GM21529 (cell line): ENCODE measurements at regions not wholly inside any gene's neighbourhood (a gene's known extent, or its start where the extent isn't known, plus 50 kb on each side); places are given as distances from the start of the nearest gene placed in this dataset.

Experiments
- ATAC-seq: cut with Tn5 transposase; IDR thresholded peaks from one replicate; pipeline ENCODE4 v1.9.1; 2021; ENCODE audit not compliant: unreplicated experiment

DNA sequence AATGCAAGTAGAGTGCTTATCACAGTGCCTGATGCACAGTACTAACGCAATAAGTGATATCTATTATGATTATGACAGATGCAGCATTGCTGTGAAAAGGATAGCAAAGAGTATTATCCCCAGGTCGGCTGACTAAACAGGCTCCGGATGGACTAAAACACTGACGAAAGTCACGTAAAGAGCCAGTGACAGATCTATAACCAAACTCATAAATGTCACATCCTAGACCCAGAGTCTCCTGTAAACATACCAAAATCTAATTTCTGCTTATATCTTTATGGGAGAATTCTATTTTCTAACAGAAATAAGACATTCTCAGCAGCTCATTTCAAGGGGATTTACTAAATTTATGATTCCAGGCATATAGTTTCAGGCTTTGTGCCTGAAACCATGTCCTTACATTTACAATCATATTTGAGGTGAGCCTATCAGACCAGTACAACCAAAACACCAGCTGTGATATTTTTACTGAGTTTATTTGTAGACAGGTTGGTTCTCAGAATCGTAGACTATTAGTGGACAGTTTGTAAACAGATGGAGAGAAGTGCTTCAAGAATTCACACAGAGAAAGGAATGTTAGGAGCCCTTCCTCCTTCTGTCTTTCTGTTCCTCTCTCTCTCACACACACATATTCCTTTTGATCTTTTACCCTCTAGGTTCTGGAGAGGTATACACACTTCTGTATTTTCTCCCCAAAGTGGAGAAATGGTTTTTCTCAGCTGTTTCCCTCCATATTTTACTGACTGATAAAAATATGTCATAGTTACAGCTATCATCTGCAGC is 52.4 kb upstream of the WDR26 start:
- ATAC-seq = no peak

DNA sequence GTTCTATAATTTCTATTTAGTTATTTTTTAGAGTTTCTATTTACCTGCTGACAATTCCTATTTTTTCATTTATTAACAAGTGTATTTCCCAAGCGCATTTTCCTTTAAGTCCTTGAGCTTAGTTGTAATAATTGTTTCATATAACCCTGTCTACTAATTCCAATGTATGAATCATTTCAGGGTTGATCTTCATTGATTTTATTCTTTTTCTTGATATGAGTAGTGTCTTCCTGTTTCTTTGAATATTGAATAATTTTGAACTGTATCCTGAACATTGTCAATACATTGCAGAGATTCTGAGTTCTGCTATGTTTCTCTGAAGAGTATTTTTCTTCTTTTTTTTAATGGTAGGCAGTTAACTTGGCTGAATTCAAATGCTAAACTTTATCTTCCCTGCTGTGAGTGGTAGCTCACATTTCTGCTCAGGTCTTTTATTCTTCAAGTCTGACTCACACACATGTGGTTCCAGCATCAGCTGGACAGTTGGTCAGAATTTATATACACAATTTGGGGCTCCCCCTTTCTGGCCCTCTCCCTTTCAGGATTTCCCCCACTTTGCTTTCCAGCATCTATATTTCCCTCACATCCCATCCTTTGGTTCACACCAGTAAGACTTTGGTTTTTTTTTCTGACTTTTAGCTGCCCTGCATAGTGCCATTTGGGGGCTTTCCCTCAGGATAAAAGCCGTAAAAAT is 54.4 kb upstream of the WDR26 start:
- ATAC-seq = peak; percentile 53

DNA sequence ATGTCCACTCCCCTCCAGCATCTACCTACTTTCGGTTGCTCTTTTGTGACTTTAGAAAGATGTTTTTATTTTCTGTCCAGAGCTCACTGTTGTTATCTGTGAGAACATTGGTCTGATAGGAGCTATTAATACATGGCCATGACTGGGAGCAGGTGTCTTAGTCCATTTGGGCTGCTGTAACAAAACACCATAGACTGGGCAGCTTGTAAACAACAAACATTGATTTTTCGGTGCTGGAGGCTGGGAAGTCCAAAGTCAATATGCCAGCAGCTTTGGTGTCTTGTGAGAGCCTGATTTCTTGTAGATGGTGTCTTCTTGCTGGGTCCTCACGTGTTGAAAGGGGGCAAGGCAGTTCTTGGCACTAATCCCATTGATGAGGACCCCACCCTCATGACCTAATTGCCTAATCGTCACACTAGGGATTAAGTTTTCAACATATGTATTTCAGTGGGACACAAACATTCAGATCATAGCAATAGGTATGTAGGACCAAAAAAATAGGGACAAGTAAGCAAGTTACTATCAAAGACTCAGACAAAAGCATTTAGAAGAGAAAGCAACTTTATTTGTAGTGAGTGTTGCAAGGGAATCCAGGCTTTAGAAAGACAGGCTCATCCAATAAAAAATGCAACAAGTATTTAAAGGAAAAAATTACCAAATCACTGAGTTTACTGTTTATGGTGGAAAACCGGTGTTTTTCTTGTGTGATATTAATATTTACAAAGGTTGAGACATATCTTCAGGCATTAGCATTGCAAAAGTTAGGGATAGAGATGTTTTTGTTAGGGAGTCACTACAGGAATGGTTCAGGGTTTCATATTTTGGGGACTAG is 55.2 kb upstream of the WDR26 start:
- no peak for ATAC-seq

DNA sequence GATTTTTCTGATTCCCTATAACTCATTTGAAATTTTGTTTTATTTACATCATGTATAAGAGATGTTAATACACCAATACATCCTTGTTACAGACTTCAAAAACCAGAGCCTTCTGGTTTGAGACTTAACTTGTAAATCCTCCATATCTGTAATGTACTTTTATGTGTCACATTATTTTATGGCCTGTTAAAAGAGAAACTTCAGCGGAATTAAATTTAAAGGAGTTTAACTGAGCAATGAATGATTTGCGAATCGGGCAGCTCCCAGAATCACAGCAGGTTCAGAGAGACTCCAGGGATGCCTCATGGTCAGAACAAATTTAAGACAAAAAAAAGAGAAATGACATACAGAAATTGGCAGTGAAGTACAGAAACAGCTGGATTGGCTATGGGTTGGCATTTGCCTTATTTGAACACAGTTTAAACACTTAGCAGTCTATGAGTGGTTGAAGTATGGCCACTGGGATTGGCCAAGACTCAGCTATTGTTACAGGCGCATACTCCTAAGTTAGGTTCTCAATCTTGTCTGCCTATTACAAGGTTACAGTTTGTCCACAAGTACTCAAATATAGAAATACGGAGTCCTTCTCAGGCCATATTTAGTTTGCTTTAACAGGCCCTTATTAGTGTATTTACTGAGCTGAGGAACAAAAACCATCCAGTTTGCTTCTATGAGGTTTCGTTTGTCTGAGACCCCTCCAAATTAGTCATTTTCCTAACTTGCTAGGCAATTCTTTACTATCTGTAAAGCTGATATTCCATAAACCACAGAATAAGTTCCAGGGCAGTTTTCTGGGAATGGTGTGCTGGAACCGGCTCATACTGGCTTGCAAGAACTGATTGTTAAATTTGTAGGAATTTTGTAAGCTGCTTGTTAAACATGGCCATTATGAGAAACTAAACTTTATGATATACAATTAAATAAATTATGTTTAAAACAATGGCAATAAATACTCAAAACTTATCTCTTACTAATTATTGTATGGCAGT is 56.2 kb upstream of the WDR26 start:
- no peak for ATAC-seq

DNA sequence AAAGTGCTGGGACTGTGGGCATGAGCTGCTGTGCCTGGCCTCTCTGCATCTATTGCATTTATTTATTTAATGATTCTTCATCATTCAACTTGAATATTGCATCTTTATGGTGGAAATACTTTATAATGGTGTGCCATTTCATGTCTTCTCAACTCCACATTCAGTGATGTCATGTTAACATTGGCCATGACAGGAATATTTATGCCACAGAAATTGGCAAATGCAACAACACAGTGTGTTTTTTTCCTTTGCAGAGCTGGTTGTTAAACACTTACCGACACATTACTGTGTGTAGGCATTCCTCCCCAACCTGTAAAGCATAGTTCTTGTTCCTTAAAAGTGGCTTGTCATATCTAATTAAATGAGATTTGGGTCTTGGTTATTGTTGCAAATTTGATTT is 57.4 kb upstream of the WDR26 start:
- ATAC-seq = no peak

DNA sequence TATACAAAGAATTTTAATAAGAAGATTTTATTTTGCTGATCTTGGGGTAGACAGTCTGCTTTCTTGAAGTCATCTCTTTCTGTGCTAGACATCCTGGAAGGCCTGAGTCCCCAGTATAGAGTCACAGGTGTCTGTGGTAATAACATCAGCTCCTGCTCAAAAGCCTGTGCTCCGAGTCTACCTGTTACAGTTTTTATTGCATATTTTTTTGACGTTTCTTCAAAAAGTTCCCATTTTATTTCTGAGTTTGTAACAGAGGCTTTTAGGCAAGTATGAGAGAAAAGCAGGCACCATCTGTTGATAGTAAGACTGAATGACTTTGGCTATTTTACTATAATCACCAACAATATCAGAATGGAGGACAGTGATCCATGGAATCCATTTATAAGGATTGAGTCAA is 58.0 kb upstream of the WDR26 start:
- ATAC-seq = no peak

DNA sequence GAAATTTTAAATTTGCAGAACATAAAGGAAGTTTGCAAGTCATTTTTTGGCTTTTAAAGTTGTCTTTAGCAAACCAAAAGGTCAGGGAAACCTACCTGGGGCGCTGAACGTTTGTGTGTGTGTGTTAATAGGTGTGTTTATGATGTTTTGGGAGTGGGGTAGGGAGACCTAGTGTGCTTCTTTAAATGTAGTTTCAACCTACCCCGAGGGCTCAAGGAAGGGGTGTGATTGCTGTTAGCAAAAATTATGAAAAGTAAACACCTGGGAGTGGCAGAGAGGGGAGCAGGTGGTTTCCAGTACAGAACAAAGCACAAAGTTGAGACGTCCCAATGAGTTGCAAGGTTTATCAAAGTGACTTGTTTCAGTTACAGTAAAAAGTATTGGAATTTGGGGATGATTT is 58.7 kb upstream of the WDR26 start:
- no peak for ATAC-seq

DNA sequence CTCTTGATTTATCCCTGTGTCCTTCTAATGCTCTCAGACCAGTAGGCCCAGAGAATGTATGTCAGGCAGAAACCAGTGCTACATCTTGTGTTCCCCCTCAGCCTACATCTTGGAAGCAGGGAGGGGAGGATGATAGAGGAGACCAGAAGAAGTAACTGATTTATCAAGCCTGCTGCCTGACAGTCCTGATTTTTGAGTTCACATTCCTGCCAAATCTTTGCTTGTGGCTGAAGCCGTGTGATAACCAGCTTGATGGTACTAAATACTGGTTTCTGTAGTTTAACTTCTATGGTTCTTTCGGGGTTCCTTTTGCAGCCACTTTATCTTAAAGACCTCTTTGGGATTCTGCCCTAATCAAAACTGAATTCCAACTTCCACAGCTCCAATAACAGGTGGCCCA is 59.7 kb upstream of the WDR26 start:
- no peak for ATAC-seq

DNA sequence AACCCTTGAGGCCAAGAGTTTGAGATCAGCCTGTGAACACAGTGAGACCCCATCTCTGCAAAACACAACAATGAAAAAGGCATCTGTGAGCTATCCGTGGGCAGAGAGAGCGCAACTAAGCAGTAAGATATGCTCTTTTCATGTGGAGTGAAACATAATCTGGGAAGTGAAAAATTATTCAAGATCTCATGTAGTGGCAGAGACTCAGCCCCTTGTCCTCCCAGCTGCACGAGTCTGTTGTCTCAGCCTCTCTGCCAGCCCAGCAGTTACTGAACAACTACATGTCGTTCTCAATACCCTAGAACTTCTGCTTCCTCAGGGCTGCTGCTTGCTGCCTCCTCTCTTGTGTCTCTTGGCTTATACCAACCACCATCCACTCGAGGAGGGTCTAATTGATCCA is 61.3 kb upstream of the WDR26 start:
- ATAC-seq = no peak

DNA sequence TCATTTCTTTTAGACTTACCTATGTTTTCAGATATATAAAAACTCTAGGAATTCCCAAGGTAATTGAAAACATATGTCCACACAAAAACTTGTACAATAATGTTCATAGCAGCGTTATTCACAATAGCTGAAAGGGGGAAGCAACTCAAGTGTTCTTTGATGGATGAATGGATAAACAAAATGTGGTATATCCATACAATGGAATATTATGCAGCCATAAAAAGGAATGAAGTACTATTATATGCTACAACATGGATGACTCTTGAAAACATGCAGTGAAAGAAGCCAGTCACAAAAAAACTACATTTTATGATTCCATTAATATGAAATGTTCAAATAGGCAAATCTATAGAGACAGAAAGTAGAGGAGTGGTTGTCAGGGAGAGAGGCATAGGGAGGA is 62.2 kb upstream of the WDR26 start:
- ATAC-seq = no peak

DNA sequence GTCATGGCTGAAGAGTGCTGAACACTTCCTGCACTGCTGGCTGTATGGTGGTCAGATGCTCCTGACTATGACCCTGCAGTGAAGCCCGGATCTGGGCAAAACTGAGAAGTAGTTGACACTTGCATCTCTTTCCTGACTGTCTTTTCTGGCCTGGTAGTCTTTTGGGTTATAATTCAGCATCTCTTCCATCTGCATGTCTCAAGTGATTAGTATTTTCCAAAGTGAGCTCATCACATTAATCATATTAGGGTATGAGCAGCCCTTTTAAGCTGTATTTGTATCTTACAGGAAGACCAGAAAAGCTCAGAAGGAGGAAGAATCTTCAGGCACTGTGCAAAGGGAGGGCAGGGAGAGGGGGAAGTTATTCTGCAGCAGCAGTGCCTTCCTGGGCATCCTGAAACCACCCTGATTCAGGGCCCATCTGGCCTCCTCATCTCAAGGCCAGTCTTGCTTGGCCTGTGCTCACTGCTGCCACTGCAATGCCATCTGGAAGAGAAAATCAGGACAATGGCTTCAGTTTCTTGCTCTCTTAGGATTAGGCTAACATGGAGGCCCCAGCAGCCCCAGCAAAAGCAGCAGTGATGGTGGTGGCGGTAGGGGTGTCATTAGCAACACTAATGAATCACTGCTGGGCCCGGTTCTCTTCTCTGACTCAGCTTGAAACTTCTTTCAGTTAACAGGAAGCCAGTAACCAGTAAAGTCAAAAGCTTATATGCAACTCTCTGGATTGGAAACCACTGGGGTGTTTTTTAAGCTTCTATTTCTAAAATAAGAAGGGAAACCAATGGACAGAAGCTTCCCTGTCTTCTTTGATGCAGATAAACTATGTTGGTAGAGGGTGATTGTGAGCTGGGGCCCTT is 63.3 kb upstream of the WDR26 start:
- ATAC-seq = peak; percentile 93

DNA sequence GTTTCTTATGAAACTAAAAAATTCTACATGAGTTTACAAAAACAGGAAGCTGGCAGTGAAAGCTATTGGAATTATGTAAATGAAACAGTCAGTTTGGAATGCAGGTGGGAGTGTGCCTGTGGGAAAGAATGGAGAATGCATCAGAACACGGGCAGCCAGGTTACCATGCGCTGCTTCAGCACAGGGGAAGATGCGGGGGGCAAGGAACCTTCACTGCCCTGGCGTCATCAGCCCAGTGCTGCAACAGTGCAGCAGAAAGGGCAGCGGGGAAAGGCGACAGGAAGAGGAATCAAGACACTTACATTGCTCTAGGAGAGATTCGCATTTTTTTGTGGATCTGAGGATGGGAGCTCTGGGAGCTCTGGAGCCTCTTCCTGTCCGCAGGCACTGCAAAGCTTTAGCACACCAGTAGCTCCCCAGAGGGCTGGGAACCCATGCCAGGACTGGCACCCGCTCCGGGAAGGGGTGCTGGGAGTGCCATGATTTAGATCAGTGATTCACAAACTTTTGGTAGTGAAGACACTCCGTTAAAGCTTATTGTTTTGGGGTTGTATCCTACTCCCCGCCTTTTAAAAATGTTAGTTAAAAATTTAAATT is 64.1 kb upstream of the WDR26 start:
- ATAC-seq = no peak

DNA sequence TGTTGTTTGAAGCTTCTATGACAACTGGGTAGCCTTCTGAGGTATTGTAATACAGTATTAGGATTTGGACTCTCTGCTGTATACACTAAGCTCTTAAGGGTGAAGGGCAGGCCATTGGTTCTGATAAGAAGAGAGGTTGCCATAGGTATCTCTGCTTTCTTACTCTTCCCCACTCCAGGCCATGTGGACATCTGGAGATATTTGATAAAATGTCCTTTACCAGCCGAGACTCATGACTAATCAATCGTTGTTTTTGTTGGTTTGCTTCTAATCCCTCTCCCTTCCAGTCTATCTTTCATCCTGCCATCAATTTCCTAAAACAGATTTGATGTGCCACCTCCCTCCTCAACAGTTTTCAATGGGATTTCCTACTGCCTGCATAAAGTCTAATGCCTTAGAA is 64.6 kb upstream of the WDR26 start:
- ATAC-seq = no peak

DNA sequence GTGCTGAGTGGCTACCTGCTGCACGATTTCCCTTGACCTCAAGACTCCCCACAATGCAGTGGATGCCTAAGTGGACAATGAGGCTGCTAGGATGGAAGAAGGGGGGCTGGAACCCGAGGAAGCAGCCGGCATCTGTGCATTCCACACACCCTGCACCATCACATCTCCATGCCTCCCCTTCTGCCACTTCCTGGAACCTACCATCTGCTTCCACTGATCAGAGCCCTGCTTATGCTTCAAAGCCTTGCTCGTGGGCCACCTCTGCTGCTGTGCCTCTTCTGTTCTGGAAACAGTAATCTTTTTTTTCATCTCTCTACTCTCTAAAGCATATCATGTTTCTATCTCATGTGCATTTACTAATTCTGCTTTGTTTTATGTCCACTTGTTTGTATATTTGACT is 66.2 kb upstream of the WDR26 start:
- ATAC-seq = no peak

DNA sequence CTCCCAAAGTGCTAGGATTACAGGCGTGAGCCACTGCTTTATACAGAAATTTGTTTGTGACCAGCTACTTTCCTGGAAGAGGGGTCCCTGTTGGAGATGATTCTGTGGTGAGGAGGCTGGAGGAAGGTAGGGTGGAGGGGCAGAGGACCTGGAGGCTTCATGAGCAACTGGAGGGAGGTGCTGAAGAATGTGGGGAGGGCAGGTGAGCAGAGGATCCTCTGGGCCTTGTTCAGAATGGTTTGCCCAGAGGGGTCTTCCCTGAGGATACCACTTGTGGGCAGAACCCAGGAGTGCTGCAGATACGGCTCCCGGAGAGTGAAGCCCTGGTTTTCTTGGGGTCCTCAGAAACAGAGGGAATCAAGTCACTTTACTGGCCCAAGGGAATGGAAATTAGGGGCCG is 67.2 kb upstream of the WDR26 start:
- no peak for ATAC-seq

DNA sequence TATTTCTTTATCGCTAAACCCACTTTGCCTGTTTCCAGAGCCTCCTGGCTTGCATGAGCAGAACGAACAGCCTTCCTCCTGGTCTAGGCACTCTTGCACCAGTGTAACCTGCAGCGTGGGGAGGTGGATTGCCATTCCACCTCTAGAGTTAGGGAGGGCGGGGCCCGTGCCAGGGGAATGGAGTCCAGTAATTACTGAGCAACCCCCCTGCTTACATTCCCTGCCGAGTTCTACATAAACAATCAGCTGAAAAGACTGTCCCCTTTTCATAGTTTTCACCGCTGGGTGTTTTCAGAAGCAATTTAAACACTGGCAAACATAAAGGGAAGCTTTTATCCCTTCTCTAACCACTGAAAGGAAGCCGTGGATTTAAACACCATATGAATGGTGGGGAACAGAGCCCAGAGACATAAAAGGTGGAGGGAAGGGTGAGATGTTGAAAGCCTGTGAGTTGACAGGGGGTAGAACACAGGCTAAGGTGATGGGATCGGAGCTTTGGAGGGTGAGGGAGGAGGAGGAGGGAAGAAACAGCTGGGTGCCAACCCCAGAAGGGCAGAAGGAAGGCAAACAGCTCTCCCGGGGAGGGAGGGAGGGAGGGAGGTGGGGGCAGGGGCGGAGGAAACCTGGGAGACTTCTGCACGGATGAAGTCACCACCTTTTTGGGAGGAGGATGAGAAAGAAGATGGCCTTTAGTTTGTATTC is 68.0 kb upstream of the WDR26 start:
- ATAC-seq = no peak

DNA sequence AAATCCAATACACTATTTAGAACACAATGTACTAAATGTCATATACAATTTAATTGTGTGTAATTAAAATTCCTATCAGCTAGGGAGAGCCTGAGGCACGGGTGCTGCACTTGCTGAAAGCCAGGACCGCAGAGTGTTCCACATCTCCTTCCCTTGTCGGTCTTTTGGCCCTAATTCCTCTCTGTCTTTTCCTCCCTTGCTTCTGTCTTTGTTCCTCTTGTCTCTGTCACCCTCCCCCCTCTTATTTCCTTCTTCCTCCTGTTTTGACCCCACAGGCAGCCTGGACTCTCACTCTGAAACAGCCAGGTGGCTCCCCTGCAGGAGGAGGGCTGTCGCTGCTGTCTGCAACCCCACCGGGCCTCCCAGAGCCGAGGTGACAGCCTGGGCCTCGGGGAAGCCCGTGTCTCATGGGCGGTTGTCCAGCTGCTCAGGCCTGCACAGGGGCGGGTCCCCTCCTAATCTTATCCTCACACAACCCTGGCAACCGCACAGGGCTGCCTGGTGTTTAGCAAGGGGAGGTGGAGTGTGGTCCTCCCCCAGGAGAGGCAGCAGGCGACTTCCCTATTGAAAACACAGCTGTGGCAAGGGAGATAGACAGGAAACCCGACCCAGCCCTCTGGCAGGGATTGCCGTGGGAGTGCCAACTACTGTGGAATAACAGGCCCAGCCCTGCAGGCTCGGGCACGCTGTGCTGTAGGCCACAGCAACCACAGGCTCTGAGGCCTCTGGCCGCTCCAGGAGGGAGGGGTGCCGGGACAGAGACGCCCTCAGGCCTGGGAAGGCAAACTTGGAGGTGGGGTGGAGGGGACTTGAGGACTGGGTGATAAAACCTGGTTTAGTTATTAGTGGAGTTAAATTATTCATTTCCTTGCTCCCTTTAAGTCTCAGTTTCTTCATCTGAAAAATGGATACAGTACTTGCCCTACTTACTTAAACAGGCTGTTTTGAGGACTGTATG is 68.8 kb upstream of the WDR26 start:
- peak; percentile 93 for ATAC-seq
